ENCODE measurements at regions not wholly inside any gene's neighbourhood (a gene's known extent, or its start where the extent isn't known, plus 50 kb on each side); places are given as distances from the start of the nearest gene placed in this dataset.

- in situ Hi-C loops (cut with HindIII; ENCODE audit: low sequenced_read_pairs): no loop called here
- DNase-seq (ENCODE audit: low read depth, low spot score): peak; percentile 57
- H3K4me3 ChIP-seq (ENCODE audit: low read depth, low read length): no peak overlapping the region
- peak; percentile 62 for TF ChIP-seq CTCF (IDR thresholded peaks at IDR 0.05; ENCODE audit: low read depth, low read length)
Measured at GRCh38 chr12:24728366-24728765, 220.5 kb downstream of the BCAT1 start.

- H3K4me3 ChIP-seq (ENCODE audit: low read depth, low read length): no peak overlapping the region
- in situ Hi-C loops (cut with HindIII; ENCODE audit: low sequenced_read_pairs): no loop called here
- TF ChIP-seq CTCF (IDR thresholded peaks at IDR 0.05; ENCODE audit: low read depth, low read length): no peak
- no peak for DNase-seq (ENCODE audit: low read depth, low spot score)
Measured at GRCh38 chr12:24725616-24726015, 223.3 kb downstream of the BCAT1 start.

DNA sequence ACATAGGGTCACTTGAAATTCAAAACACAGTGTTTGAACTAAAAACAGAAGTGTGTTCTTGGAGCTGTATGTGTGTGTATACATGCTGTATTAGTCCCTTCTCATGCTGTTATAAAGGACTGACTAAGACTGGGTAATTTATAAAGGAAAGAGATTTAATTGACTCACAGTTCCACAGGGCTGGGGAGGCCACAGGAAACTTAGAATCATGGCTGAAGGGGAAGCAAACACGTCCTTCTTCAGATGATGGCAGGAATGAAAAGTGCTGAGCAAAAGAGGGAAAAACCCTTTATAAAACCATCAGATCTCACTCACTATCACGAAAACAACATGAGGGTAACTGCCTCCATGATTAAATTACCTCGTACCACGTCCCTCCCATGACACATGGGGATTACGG, 224.1 kb downstream of the BCAT1 start:
- DNase-seq (ENCODE audit: low read depth, low spot score): no peak
- no peak overlapping the region for H3K4me3 ChIP-seq (ENCODE audit: low read depth, low read length)
- in situ Hi-C loops (cut with HindIII; ENCODE audit: low sequenced_read_pairs): no loop called here
- TF ChIP-seq CTCF (IDR thresholded peaks at IDR 0.05; ENCODE audit: low read depth, low read length): no peak

- no peak for TF ChIP-seq CTCF (IDR thresholded peaks at IDR 0.05; ENCODE audit: low read depth, low read length)
- in situ Hi-C loops (cut with HindIII; ENCODE audit: low sequenced_read_pairs): no loop called here
- no peak overlapping the region for H3K4me3 ChIP-seq (ENCODE audit: low read depth, low read length)
- DNase-seq (ENCODE audit: low read depth, low spot score): no peak
Measured at GRCh38 chr12:24723759-24724158, 225.1 kb downstream of the BCAT1 start.

GRCh38 chr12:24721191-24721590, 227.7 kb downstream of the BCAT1 start:
- TF ChIP-seq CTCF (IDR thresholded peaks at IDR 0.05; ENCODE audit: low read depth, low read length): no peak
- no peak for DNase-seq (ENCODE audit: low read depth, low spot score)
- no peak overlapping the region for H3K4me3 ChIP-seq (ENCODE audit: low read depth, low read length)
- in situ Hi-C loops (cut with HindIII; ENCODE audit: low sequenced_read_pairs): no loop called here

DNA sequence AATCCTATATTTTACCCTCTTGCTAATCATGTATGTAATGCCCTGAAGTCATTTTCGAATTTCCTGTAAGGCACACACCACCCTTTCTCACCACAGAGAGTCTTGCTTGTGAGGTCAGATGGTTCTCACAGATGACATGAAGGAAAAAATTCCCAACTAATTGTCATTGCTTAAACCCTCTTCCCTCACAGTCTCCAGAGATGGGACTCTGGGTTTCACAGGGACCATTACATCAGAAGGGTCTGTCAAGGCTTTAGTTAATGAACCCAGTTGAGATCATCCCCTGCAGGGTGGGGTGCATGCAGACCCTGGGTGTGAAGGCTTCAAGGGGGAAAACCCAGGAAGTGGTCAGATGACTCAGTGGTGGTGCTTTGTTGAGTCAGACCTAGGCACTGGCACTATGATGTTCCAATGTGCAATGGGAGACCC, 229.6 kb downstream of the BCAT1 start:
- H3K4me3 ChIP-seq (ENCODE audit: low read depth, low read length): no peak overlapping the region
- no peak for TF ChIP-seq CTCF (IDR thresholded peaks at IDR 0.05; ENCODE audit: low read depth, low read length)
- peak; percentile 72 for DNase-seq (ENCODE audit: low read depth, low spot score)
- in situ Hi-C loops (cut with HindIII; ENCODE audit: low sequenced_read_pairs): no loop called here

GRCh38 chr12:24718617-24719016, 230.3 kb downstream of the BCAT1 start:
- TF ChIP-seq CTCF (IDR thresholded peaks at IDR 0.05; ENCODE audit: low read depth, low read length): no peak
- DNase-seq (ENCODE audit: low read depth, low spot score): no peak
- H3K4me3 ChIP-seq (ENCODE audit: low read depth, low read length): no peak overlapping the region
- in situ Hi-C loops (cut with HindIII; ENCODE audit: low sequenced_read_pairs): no loop called here

Data from astrocyte of the spinal cord (primary cell).